SW 1271 (cell line): ENCODE measurements at regions not wholly inside any gene's neighbourhood (a gene's known extent, or its start where the extent isn't known, plus 50 kb on each side); places are given as distances from the start of the nearest gene placed in this dataset.
"Not testable (repeated sequence)": the region's sequence is repeated elsewhere in the genome, so short reads cannot be mapped to it uniquely, and the experiment has no call there.

Source experiments
- DNase-seq, 2 experiments: peaks; one replicate each; lab custom pipeline; 2025; lab: John Stamatoyannopoulos, UW

- no peak for DNase-seq
Measured at GRCh38 chr5:82551192-82551591, 273.0 kb upstream of the RPS23 start.

DNA sequence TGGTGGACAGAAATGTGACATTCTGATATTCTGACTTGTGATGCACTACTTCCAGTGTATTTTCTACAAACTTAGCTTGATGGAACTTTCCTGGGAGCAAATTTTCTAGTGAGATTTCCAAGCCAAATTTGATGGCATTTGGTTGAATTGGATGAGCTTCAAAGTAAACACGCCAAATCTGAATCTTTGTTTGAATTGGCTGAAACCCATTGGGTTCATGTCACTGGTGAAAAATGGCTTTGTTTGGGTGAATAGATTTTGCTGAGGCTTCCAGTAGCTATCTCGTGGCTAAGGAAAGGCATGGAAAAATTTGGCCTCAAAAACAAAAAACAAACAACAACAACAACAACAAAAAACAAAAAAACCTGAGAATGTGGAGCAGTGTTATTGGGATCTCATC, 271.1 kb upstream of the RPS23 start:
- no peak for DNase-seq

DNA sequence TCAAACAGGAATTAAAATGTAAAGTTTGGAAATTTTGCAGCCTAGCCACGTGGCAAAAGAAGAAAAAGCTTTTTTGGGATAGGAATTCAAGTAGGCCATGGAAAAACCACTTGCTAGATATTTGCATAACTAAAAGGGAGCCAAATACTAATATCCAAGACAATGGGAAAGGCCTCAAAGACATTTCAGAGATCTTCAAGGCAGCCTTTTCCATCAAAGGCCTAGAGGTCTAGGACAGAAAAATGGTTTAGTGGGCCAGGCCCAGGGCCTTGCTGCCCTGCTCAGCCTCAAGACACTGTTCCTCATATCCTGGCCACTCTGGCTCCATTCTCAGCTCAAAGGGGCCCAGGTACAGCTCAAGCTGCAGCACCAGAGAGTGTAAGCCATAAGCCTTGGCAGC, 265.9 kb upstream of the RPS23 start:
- no peak for DNase-seq

- DNase-seq = no peak
Measured at GRCh38 chr5:82540301-82540700, 262.1 kb upstream of the RPS23 start.

GRCh38 chr5:82538339-82539034, 260.3 kb upstream of the RPS23 start:
- DNase-seq = no peak

- no peak for DNase-seq
Measured at GRCh38 chr5:82537687-82538306, 259.6 kb upstream of the RPS23 start.

- DNase-seq = no peak
Measured at GRCh38 chr5:82534986-82535385, 256.8 kb upstream of the RPS23 start.

DNA sequence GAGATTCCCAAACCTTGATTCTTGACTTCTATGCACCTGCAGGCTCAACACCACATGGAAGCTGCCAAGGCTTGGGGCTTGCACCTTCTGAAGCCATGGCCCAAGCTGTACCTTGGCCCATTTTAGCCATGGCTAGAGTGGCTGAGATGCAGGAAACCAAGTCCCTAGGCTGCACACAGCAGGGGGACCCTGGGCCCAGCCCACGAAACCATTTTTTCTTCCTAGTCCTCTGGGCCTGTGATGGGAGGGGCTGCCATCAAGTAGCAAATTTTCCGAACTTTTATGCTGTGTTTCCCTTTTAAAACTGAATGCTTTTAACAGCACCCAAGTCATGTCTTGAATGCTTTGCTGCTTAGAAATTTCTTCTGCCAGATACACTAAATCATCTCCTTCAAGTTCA, 253.9 kb upstream of the RPS23 start:
- not testable (repeated sequence) for DNase-seq

DNA sequence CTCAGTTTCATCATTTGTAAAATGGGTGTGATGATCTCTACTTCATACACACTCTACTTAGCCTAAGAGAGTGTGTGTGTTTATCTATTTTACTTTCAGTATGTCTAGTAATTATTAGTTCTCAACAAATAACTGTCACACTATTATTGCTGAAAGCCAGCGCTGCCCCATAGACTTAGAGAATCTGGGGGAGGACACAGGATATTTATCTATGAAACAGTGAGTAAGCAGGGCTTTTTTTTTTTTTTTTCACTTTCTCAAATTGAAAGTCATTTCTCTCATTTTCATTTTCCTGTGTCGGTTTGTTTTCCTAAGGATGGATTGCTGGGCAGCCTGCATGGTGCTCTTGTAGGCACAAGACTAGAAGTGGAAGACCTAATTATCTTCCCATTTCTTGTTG, 248.4 kb upstream of the RPS23 start:
- no peak for DNase-seq

- no peak for DNase-seq
Measured at GRCh38 chr5:82525626-82526025, 247.5 kb upstream of the RPS23 start.

- no peak for DNase-seq
Measured at GRCh38 chr5:82523633-82524032, 245.5 kb upstream of the RPS23 start.

- DNase-seq = no peak
Measured at GRCh38 chr5:82522897-82523296, 244.7 kb upstream of the RPS23 start.

DNA sequence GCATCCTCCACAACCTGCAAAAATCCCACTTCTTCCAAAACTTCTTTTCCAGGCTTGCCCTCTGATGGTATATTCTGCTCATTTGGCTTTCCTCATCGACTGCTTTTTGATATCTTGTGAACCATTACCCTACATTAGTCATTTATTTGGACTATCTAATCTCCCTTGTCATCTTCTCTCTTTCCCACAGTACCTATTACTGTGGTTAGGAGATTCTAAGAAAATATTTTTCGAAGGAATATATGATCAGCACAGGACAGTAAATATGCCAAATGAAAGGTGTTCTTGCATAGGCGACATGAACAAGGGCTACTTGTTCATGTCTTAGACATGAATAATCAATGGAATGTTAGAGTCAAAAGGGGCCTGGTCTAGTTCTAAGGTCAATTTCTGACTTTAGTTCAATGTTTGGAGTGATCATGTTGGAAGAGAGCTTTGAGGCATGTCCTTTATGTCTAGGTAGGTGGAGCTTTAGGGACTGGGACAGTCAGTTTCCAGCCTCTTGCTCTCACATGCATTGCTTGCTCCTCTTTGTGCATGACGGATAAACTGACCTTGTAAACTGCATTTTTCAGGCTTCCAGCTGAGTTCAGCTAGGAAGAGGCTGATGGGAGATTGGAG, 243.4 kb upstream of the RPS23 start:
- DNase-seq = no peak

GRCh38 chr5:82519558-82519957, 241.4 kb upstream of the RPS23 start:
- DNase-seq = no peak

- no peak for DNase-seq
Measured at GRCh38 chr5:82517544-82518075, 239.5 kb upstream of the RPS23 start.

DNA sequence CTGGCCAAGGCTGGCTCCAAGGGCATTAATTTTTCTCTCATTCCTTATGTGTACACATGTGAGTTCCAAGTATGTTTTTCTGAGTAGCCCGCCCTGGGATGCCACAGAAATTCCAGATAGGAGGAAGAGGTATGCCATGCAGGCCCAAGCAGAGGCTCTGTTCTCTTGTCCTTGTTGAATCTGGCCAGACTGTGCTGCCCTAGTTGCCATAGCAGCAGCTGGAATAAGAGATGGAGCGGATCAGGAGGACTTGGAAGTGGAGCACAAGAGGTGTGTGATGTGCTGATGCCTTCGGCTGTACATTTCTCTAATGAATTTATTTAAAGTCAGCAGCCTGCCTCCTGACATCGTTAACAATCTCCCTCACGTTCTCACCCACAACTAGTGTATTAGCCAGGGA, 235.6 kb upstream of the RPS23 start:
- no peak for DNase-seq

DNA sequence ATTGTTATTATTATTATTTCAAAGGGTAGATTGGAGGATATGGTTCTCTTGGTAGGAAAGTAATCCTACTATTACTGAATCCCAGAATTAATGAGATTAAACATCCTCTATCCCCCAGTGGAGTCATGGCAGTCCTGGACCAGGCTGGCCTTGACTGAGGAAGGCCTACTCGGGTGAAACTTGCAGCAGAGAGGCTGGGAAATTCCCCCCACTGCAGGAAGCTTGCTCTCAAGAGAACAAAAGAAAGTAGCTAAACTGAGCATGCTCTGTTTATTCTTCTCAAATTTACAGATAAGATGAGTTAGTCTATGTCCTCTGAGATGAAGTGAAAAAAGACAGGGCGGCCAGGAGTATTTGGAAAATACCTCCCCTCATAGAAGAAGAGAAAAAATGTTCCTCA, 233.9 kb upstream of the RPS23 start:
- no peak for DNase-seq

DNA sequence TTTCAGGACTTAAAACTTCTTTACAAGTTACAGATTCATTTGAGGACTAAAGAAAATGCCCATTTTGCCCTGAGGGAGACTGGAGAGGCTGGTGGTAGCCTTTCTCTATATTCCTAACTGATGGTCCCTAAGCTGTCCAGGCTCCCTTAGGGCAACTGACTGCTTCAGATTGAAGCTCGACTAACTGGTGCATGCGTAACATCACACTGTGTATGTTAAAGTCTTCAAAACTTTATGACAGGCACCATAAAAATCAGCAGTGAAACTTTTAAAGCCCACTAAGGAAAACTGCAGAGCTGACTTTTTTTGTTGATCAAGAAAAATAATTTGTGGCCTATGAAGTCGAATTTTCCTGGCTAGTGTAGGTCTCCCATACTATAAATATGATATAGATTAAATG, 233.0 kb upstream of the RPS23 start:
- no peak for DNase-seq

GRCh38 chr5:82509762-82510161, 231.6 kb upstream of the RPS23 start:
- DNase-seq = no peak

- not testable (repeated sequence) for DNase-seq
Measured at GRCh38 chr5:82506390-82506789, 228.2 kb upstream of the RPS23 start.

GRCh38 chr5:82499725-82500244, 221.6 kb upstream of the RPS23 start:
- no peak for DNase-seq

DNA sequence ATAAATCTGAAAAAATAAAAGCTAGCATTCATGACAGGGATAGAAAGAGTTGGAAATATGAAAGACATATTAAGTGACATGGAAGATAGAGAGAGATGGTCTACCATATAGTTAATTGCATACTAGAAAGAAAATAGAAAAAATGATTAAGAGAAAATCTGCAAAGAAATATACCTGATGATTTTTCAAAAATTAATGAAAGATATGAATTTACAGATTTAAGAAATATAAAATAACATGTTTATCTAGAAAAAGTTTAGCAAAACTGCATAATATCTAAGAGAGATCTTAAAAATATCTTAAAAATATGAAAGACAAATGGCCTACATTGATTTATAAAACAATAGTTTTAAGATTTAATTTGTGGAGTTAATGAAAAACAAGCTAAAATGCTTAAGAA, 219.1 kb upstream of the RPS23 start:
- DNase-seq = no peak

DNA sequence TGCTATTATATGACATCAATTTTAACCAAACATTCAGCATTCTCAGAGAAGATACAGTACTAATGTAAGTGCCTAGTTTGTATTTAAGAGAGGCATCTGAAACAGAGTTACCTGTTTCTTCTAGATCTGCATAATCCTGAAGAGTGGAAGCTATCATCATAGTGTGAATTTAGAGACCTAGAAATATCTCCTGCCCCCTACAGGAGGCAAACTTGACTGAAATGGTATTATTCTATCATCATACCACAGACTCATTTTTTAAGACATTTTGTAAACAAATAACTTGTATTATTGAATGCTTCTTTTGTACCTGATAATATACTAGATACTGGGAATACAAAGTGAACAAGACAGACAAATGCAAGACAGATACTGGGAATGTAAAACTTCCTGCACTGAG, 216.8 kb upstream of the RPS23 start:
- no peak for DNase-seq
